Stimulated activated naive CD8-positive, alpha-beta T cell treated with anti-CD3 and anti-CD28 coated beads, Interleukin-15, amount 100 ng/mL, for 72 hours (primary cell): ENCODE measurements at regions not wholly inside any gene's neighbourhood (a gene's known extent, or its start where the extent isn't known, plus 50 kb on each side); places are given as distances from the start of the nearest gene placed in this dataset.
"Not testable (repeated sequence)": the region's sequence is repeated elsewhere in the genome, so short reads cannot be mapped to it uniquely, and the experiment has no call there.

ENCODE experiments used
- ATAC-seq: fragments of 150-1000 bp; cut with Tn5 transposase; 2 replicates; pipeline ENCODE4 v1.10.0; 2021; ENCODE audit warnings: mild to moderate bottlenecking, moderate library complexity
- DNase-seq, 2 donors: peaks; one replicate each; pipeline ENCODE4 v3.0.0; 2021 to 2022
- H3K27ac Mint-ChIP-seq, 2 donors: one replicate each; pipeline ENCODE4 v1.8.0; 2022; ENCODE audit warnings: mild to moderate bottlenecking in 2 of 2, mixed read lengths in 2 of 2, moderate library complexity in 2 of 2
- H3K27me3 Mint-ChIP-seq: one replicate; pipeline ENCODE4 v1.8.0; 2022; ENCODE audit warnings: mixed read lengths
- H3K4me1 Mint-ChIP-seq: one replicate; pipeline ENCODE4 v1.8.0; 2022; ENCODE audit warnings: mild to moderate bottlenecking, mixed read lengths
- H3K4me3 Mint-ChIP-seq, 2 donors: one replicate each; pipeline ENCODE4 v1.8.0; 2022; ENCODE audit warnings: mild to moderate bottlenecking in 2 of 2, mixed read lengths in 2 of 2, moderate library complexity in 1 of 2
- H3K9me3 Mint-ChIP-seq, 2 donors: one replicate each; pipeline ENCODE4 v1.8.0; 2022; ENCODE audit warnings: mixed read lengths in 2 of 2

- ATAC-seq, result no peak
- no peak overlapping the region for H3K4me3 Mint-ChIP-seq
Measured at GRCh38 chr5:38164776-38165399, 93.5 kb upstream of the EGFLAM start.

GRCh38 chr5:38163636-38164237 is 94.6 kb upstream of the EGFLAM start:
- Mint-ChIP-seq H3K9me3 (peaks cover 4 to 22% of the 10 kb centered on the region in 2 donors), H3K4me1 (no peaks in the 10 kb centered on the region), H3K27ac (no peak overlapping the region), H3K4me3 (no peak overlapping the region), H3K27me3 (peaks cover 8% of the 10 kb centered on the region)
- ATAC-seq (no peak), DNase-seq (no peak)

More at GRCh38 chr5:38164776-38165399, 93.5 kb upstream of the EGFLAM start:
- Mint-ChIP-seq H3K9me3 (peaks cover 4 to 26% of the 10 kb centered on the region in 2 donors), H3K27me3 (no peaks in the 10 kb centered on the region), H3K27ac (no peak overlapping the region), H3K4me1 (no peaks in the 10 kb centered on the region)
- no peak for DNase-seq

GRCh38 chr5:38162625-38163024 is 95.7 kb upstream of the EGFLAM start:
- no peak overlapping the region for H3K27ac Mint-ChIP-seq
- H3K4me1 Mint-ChIP-seq, result no peaks in the 10 kb centered on the region
- no peak overlapping the region for H3K4me3 Mint-ChIP-seq
- ATAC-seq, result no peak
- no peak for DNase-seq
- H3K27me3 Mint-ChIP-seq, result peaks cover 12% of the 10 kb centered on the region
- H3K9me3 Mint-ChIP-seq, result peaks cover 0 to 15% of the 10 kb centered on the region in 2 donors

GRCh38 chr5:38157024-38157423 is 101.3 kb upstream of the EGFLAM start:
- no peak for DNase-seq
- Mint-ChIP-seq H3K4me3 (no peak overlapping the region), H3K9me3 (no peaks in the 10 kb centered on the region), H3K27ac (no peak overlapping the region), H3K27me3 (peaks cover 36% of the 10 kb centered on the region), H3K4me1 (no peaks in the 10 kb centered on the region)
- no peak for ATAC-seq

GRCh38 chr5:38154615-38155204 is 103.6 kb upstream of the EGFLAM start:
- peaks cover 46% of the 10 kb centered on the region for H3K27me3 Mint-ChIP-seq
- no peak for ATAC-seq
- no peak for DNase-seq
- H3K9me3 Mint-ChIP-seq, result no peaks in the 10 kb centered on the region
- no peaks in the 10 kb centered on the region for H3K4me1 Mint-ChIP-seq
- no peak overlapping the region for H3K27ac Mint-ChIP-seq
- no peak overlapping the region for H3K4me3 Mint-ChIP-seq

GRCh38 chr5:38151878-38152277 is 106.5 kb upstream of the EGFLAM start:
- H3K27me3 Mint-ChIP-seq, result peaks cover 36% of the 10 kb centered on the region
- no peak overlapping the region for H3K4me3 Mint-ChIP-seq
- no peaks in the 10 kb centered on the region for H3K9me3 Mint-ChIP-seq
- no peaks in the 10 kb centered on the region for H3K4me1 Mint-ChIP-seq
- DNase-seq (no peak), ATAC-seq (no peak)
- no peak overlapping the region for H3K27ac Mint-ChIP-seq

- Mint-ChIP-seq H3K9me3 (no peaks in the 10 kb centered on the region), H3K4me1 (no peaks in the 10 kb centered on the region), H3K27me3 (peaks cover 39% of the 10 kb centered on the region), H3K27ac (peak overlapping the region in 1 of 2 donors; percentile 49), H3K4me3 (no peak overlapping the region)
- no peak for DNase-seq
- no peak for ATAC-seq
Measured at GRCh38 chr5:38149815-38150195, 108.6 kb upstream of the EGFLAM start.

GRCh38 chr5:38148021-38148625 is 110.2 kb upstream of the EGFLAM start:
- Mint-ChIP-seq H3K27ac (no peak overlapping the region), H3K27me3 (peaks cover 27% of the 10 kb centered on the region)
- no peak for ATAC-seq

GRCh38 chr5:38143384-38143783 is 115.0 kb upstream of the EGFLAM start:
- no peak overlapping the region for H3K4me3 Mint-ChIP-seq
- H3K27me3 Mint-ChIP-seq, result peaks cover 10% of the 10 kb centered on the region
- H3K9me3 Mint-ChIP-seq, result no peaks in the 10 kb centered on the region
- no peak for DNase-seq
- H3K27ac Mint-ChIP-seq, result no peak overlapping the region
- no peaks in the 10 kb centered on the region for H3K4me1 Mint-ChIP-seq
- ATAC-seq, result no peak

More at GRCh38 chr5:38148021-38148625, 110.2 kb upstream of the EGFLAM start:
- Mint-ChIP-seq H3K9me3 (no peaks in the 10 kb centered on the region), H3K4me3 (no peak overlapping the region), H3K4me1 (no peaks in the 10 kb centered on the region)
- DNase-seq, result no peak

- DNase-seq (no peak), ATAC-seq (no peak)
- Mint-ChIP-seq H3K4me3 (no peak overlapping the region), H3K9me3 (no peaks in the 10 kb centered on the region), H3K27ac (no peak overlapping the region), H3K27me3 (peaks cover 10% of the 10 kb centered on the region), H3K4me1 (no peaks in the 10 kb centered on the region)
Measured at GRCh38 chr5:38141665-38142064, 116.7 kb upstream of the EGFLAM start.

- H3K9me3 Mint-ChIP-seq, result no peaks in the 10 kb centered on the region
- no peaks in the 10 kb centered on the region for H3K4me1 Mint-ChIP-seq
- ATAC-seq, result no peak
- H3K27ac Mint-ChIP-seq, result no peak overlapping the region
- H3K4me3 Mint-ChIP-seq, result no peak overlapping the region
- no peaks in the 10 kb centered on the region for H3K27me3 Mint-ChIP-seq
- no peak for DNase-seq
Measured at GRCh38 chr5:38138574-38138973, 119.8 kb upstream of the EGFLAM start.

GRCh38 chr5:38135486-38136039 is 122.8 kb upstream of the EGFLAM start:
- H3K4me3 Mint-ChIP-seq, result no peak overlapping the region
- DNase-seq (no peak), ATAC-seq (no peak)
- H3K4me1 Mint-ChIP-seq, result no peaks in the 10 kb centered on the region
- H3K27ac Mint-ChIP-seq, result no peak overlapping the region
- H3K27me3 Mint-ChIP-seq, result no peaks in the 10 kb centered on the region
- no peaks in the 10 kb centered on the region for H3K9me3 Mint-ChIP-seq

GRCh38 chr5:38134810-38135209 is 123.5 kb upstream of the EGFLAM start:
- DNase-seq (no peak), ATAC-seq (no peak)
- H3K4me1 Mint-ChIP-seq, result no peaks in the 10 kb centered on the region
- no peak overlapping the region for H3K27ac Mint-ChIP-seq
- H3K4me3 Mint-ChIP-seq, result no peak overlapping the region
- no peaks in the 10 kb centered on the region for H3K27me3 Mint-ChIP-seq
- no peaks in the 10 kb centered on the region for H3K9me3 Mint-ChIP-seq

- H3K27me3 Mint-ChIP-seq, H3K4me3 Mint-ChIP-seq, DNase-seq, H3K9me3 Mint-ChIP-seq, ATAC-seq, H3K27ac Mint-ChIP-seq, H3K4me1 Mint-ChIP-seq: not testable (repeated sequence)
Measured at GRCh38 chr5:38134294-38134693, 124.1 kb upstream of the EGFLAM start.

- peaks cover 7% of the 10 kb centered on the region for H3K27me3 Mint-ChIP-seq
- no peak for DNase-seq
- H3K4me1 Mint-ChIP-seq, result no peaks in the 10 kb centered on the region
- no peaks in the 10 kb centered on the region for H3K9me3 Mint-ChIP-seq
- no peak overlapping the region for H3K27ac Mint-ChIP-seq
- ATAC-seq, result no peak
- H3K4me3 Mint-ChIP-seq, result no peak overlapping the region
Measured at GRCh38 chr5:38131686-38132085, 126.7 kb upstream of the EGFLAM start.

- no peak for DNase-seq
- no peak for ATAC-seq
- Mint-ChIP-seq H3K9me3 (peaks cover 11 to 25% of the 10 kb centered on the region in 2 donors), H3K4me3 (no peak overlapping the region), H3K4me1 (peaks cover 15% of the 10 kb centered on the region), H3K27me3 (peaks cover 12% of the 10 kb centered on the region), H3K27ac (no peak overlapping the region)
Measured at GRCh38 chr5:38124321-38124720, 134.0 kb upstream of the EGFLAM start.
